22Rv1 (cell line): ENCODE measurements at regions not wholly inside any gene's neighbourhood (a gene's known extent, or its start where the extent isn't known, plus 50 kb on each side); places are given as distances from the start of the nearest gene placed in this dataset.

Experiments used
- CTCF ChIP-seq: fragments of 450-650 bp; IDR thresholded peaks from 2 replicates; pipeline ENCODE4 v1.5.1; 2017; ENCODE audit warnings: mild to moderate bottlenecking
- ZFX ChIP-seq: fragments of 450-650 bp; IDR thresholded peaks from 2 replicates; pipeline ENCODE4 v1.6.1; 2017; ENCODE audit warnings: antibody characterized with exemption, borderline replicate concordance

GRCh38 chr18:42644729-42645131, 470.8 kb downstream of the RIT2 start:
- TF ChIP-seq CTCF, result no peak
- TF ChIP-seq ZFX, result no peak
